Panc1 (cell line): ENCODE measurements at regions not wholly inside any gene's neighbourhood (a gene's known extent, or its start where the extent isn't known, plus 50 kb on each side); places are given as distances from the start of the nearest gene placed in this dataset.

Source experiments
- ATAC-seq: fragments of 200-7000 bp; cut with Tn5 transposase; 2 replicates; pipeline ENCODE4 v1.9.1; 2020; ENCODE audit warnings: mild to moderate bottlenecking, moderate library complexity
- BruUV-seq: library from RNA; stranded (reverse); fragments of 400-500 nt; replicated peaks from 2 replicates; lab custom pipeline; 2021; lab: Mats Ljungman, UMichigan
- CTCF ChIA-PET: fragments of 300-600 bp; sonication (Branson Sonifier 250); formaldehyde crosslinking; loops from one replicate; lab custom pipeline; 2022; ENCODE audit warnings: antibody characterized with exemption; lab: Charles Lee
- POLR2A ChIA-PET: fragments of 300-600 bp; sonication (Branson Sonifier 250); formaldehyde crosslinking; loops from one replicate; lab custom pipeline; 2022; ENCODE audit warnings: antibody characterized with exemption; lab: Charles Lee
- DNase-seq: peaks from one replicate; pipeline ENCODE4 v3.0.0-alpha.2; 2010; ENCODE audit warnings: low read depth, low spot score
- H3K27ac ChIP-seq: 2 replicates; pipeline ENCODE4 v1.5.1; 2011; ENCODE audit warnings: mild to moderate bottlenecking, low read length, inconsistent platforms
- H3K27me3 ChIP-seq: fragments of 200-500 bp; sonication (Bioruptor generic); 2 replicates; pipeline ENCODE4 v1.6.0; 2014; ENCODE audit warnings: low read length, inconsistent platforms; ENCODE audit not compliant: control insufficient read depth, insufficient read depth
- H3K36me3 ChIP-seq: fragments of 200-500 bp; sonication (Bioruptor generic); 2 replicates; pipeline ENCODE4 v1.5.1; 2014; ENCODE audit warnings: inconsistent platforms, mild to moderate bottlenecking, low read length, moderate library complexity; ENCODE audit not compliant: control insufficient read depth, insufficient read depth
- H3K4me1 ChIP-seq: 2 replicates; pipeline ENCODE4 v1.5.1; 2011; ENCODE audit warnings: inconsistent platforms, mild to moderate bottlenecking, low read length, moderate library complexity; ENCODE audit not compliant: control insufficient read depth, insufficient read depth
- H3K4me3 ChIP-seq, 2 experiments: 2 replicates each; pipeline ENCODE4 v1.5.1; 2011 to 2012; ENCODE audit warnings: low read depth in 2 of 2, low read length in 2 of 2, mild to moderate bottlenecking in 2 of 2, inconsistent platforms in 1 of 2, moderate library complexity in 1 of 2
- H3K9me3 ChIP-seq: fragments of 200-500 bp; sonication (Bioruptor generic); 2 replicates; pipeline ENCODE4 v1.5.1; 2014; ENCODE audit warnings: low read depth, mild to moderate bottlenecking, inconsistent platforms, low read length, moderate library complexity; ENCODE audit not compliant: control insufficient read depth, insufficient read depth
- POLR2AphosphoS5 ChIP-seq: IDR thresholded peaks from 2 replicates; pipeline ENCODE4 v1.6.1; 2012; ENCODE audit warnings: mild to moderate bottlenecking, low read depth, low read length, moderate library complexity
- SIN3A ChIP-seq: IDR thresholded peaks from 2 replicates; pipeline ENCODE4 v1.6.1; 2012; ENCODE audit warnings: low read depth, mild to moderate bottlenecking, low read length, moderate library complexity, borderline replicate concordance; ENCODE audit not compliant: insufficient read depth
- TCF7L2 ChIP-seq: IDR thresholded peaks from 2 replicates; pipeline ENCODE4 v1.6.1; 2011; ENCODE audit warnings: mild to moderate bottlenecking, low read depth, low read length, inconsistent platforms
- in situ Hi-C: cut with HindIII; loops from 2 replicates; pipeline ENCODE4 v1.10.0; 2016; ENCODE audit warnings: low sequenced_read_pairs, low pct_unique_long_range_greater_than_20kb
- intact Hi-C: fragments of 100-400 bp; cut with micrococcal nuclease; formaldehyde crosslinking; loops from one replicate; pipeline ENCODE4 v1.10.0; 2022; ENCODE audit not compliant: unreplicated experiment
- TF ChIP-seq, protein P1 (sequence below): fragments of 450-650 bp; IDR thresholded peaks from 2 replicates; pipeline ENCODE4 v1.5.1; 2017; ENCODE audit warnings: mild to moderate bottlenecking
- TF ChIP-seq, protein P2 (sequence below), 2 experiments: IDR thresholded peaks; 2 replicates each; pipeline ENCODE4 v1.6.1; 2011 to 2012; ENCODE audit warnings: low read depth in 2 of 2, control low read depth in 1 of 2, low read length in 1 of 2, mild to moderate bottlenecking in 1 of 2, moderate library complexity in 1 of 2; ENCODE audit not compliant: insufficient read depth in 1 of 2

DNA sequence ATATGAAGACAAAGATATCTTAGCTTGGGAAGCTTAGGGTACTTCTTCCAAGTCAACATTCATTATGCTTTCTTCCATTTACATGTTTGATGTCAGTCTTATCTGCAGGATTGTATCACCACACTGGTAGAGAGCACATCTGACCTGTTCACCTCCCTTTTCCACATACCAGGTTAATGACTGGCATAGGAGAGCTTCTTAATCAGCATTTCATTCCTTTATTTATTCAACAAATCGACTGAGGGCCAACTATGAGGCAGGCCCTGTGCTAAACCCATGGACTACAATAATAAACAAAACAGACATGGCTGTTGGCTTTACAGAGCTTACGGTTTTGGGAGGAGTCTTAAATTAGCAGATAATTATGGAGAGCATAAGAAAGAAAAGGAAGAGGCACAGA lies 378.1 kb upstream of the CDH11 start:
- DNase-seq = no peak
- intact Hi-C loops (no loop called here), in situ Hi-C loops (no loop called here)
- H3K4me1 ChIP-seq = no peaks in the 10 kb centered on the region
- no peaks in the 10 kb centered on the region for H3K27me3 ChIP-seq
- TF ChIP-seq, protein P1, sequence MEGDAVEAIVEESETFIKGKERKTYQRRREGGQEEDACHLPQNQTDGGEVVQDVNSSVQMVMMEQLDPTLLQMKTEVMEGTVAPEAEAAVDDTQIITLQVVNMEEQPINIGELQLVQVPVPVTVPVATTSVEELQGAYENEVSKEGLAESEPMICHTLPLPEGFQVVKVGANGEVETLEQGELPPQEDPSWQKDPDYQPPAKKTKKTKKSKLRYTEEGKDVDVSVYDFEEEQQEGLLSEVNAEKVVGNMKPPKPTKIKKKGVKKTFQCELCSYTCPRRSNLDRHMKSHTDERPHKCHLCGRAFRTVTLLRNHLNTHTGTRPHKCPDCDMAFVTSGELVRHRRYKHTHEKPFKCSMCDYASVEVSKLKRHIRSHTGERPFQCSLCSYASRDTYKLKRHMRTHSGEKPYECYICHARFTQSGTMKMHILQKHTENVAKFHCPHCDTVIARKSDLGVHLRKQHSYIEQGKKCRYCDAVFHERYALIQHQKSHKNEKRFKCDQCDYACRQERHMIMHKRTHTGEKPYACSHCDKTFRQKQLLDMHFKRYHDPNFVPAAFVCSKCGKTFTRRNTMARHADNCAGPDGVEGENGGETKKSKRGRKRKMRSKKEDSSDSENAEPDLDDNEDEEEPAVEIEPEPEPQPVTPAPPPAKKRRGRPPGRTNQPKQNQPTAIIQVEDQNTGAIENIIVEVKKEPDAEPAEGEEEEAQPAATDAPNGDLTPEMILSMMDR = no peak
- TF ChIP-seq POLR2AphosphoS5 = no peak
- TF ChIP-seq, protein P2, sequence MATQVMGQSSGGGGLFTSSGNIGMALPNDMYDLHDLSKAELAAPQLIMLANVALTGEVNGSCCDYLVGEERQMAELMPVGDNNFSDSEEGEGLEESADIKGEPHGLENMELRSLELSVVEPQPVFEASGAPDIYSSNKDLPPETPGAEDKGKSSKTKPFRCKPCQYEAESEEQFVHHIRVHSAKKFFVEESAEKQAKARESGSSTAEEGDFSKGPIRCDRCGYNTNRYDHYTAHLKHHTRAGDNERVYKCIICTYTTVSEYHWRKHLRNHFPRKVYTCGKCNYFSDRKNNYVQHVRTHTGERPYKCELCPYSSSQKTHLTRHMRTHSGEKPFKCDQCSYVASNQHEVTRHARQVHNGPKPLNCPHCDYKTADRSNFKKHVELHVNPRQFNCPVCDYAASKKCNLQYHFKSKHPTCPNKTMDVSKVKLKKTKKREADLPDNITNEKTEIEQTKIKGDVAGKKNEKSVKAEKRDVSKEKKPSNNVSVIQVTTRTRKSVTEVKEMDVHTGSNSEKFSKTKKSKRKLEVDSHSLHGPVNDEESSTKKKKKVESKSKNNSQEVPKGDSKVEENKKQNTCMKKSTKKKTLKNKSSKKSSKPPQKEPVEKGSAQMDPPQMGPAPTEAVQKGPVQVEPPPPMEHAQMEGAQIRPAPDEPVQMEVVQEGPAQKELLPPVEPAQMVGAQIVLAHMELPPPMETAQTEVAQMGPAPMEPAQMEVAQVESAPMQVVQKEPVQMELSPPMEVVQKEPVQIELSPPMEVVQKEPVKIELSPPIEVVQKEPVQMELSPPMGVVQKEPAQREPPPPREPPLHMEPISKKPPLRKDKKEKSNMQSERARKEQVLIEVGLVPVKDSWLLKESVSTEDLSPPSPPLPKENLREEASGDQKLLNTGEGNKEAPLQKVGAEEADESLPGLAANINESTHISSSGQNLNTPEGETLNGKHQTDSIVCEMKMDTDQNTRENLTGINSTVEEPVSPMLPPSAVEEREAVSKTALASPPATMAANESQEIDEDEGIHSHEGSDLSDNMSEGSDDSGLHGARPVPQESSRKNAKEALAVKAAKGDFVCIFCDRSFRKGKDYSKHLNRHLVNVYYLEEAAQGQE (IDR thresholded peaks at IDR 0.05; ENCODE audit: insufficient read depth in 1 of 2, low read depth in 2 of 2, low read length in 1 of 2) = no peak
- no peak for TF ChIP-seq SIN3A
- TF ChIP-seq TCF7L2 = no peak
- no peaks in the 10 kb centered on the region for H3K9me3 ChIP-seq
- no TSS peak for BruUV-seq
- ChIA-PET POLR2A (no interaction called here), CTCF (no interaction called here)
- H3K4me3 ChIP-seq = no peak overlapping the region
- H3K27ac ChIP-seq = no peak overlapping the region
- H3K36me3 ChIP-seq = no peaks in the 10 kb centered on the region
- ATAC-seq = no peak

DNA sequence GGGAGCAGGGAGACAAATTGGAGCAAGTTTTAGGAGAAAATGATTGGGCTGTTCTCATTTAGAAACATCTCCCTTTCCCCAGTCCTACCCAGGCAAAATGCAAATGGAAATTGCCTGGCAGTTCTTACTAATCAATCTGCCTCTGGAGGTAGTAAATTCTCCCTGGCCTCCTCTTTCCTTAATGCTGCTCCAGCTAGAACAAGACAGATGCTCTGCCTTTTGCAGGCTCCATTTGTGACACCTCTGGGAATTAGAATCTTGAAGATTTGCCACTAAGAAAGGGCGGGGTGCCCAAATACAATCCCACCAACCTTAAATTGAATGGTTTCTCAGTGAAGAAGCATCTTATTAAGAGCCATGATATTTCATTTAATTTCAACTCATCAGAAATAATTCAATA lies 377.7 kb upstream of the CDH11 start:
- in situ Hi-C loops (no loop called here), intact Hi-C loops (no loop called here)
- no peaks in the 10 kb centered on the region for H3K9me3 ChIP-seq
- H3K4me3 ChIP-seq = no peak overlapping the region
- ChIA-PET POLR2A (no interaction called here), CTCF (no interaction called here)
- no peaks in the 10 kb centered on the region for H3K4me1 ChIP-seq
- TF ChIP-seq SIN3A = no peak
- TF ChIP-seq TCF7L2 = no peak
- TF ChIP-seq, protein P2 (IDR thresholded peaks at IDR 0.05; ENCODE audit: insufficient read depth in 1 of 2, low read depth in 2 of 2, low read length in 1 of 2) = no peak
- TF ChIP-seq, protein P1 = no peak
- DNase-seq (no peak), ATAC-seq (no peak)
- H3K27me3 ChIP-seq = no peaks in the 10 kb centered on the region
- no peaks in the 10 kb centered on the region for H3K36me3 ChIP-seq
- BruUV-seq = no TSS peak
- H3K27ac ChIP-seq = no peak overlapping the region
